H1 (cell line): ENCODE measurements at regions not wholly inside any gene's neighbourhood (a gene's known extent, or its start where the extent isn't known, plus 50 kb on each side); places are given as distances from the start of the nearest gene placed in this dataset.

Experiments
- CTCF ChIA-PET: fragments of 300-600 bp; sonication (Branson Sonifier 250); formaldehyde crosslinking; loops from one replicate; lab custom pipeline; 2021; ENCODE audit not compliant: partially characterized antibody; lab: Charles Lee
- POLR2A ChIA-PET: fragments of 300-600 bp; sonication (Branson Sonifier 250); formaldehyde crosslinking; loops from one replicate; lab custom pipeline; 2021; ENCODE audit warnings: inconsistent platforms; ENCODE audit not compliant: partially characterized antibody; lab: Charles Lee
- DNase-seq, 2 experiments: peaks; one replicate each; pipeline versions ENCODE4 v3.0.0 to v3.0.0-alpha.2; 2010 to 2022; ENCODE audit warnings: low spot score in 2 of 2, low read depth in 1 of 2, mixed read lengths in 1 of 2
- FAIRE-seq: peaks from 2 replicates; lab custom pipeline; 2011; peaks lifted over from hg19 to GRCh38; lab: Jason Lieb, UNC
- H2AFZ ChIP-seq: 2 replicates; pipeline ENCODE4 v1.8.1; 2012; ENCODE audit warnings: low read length, inconsistent platforms
- H2AK5ac ChIP-seq: 2 replicates; pipeline ENCODE4 v1.6.1; 2013; ENCODE audit warnings: low read depth, low read length
- H2BK120ac ChIP-seq: replicated peaks from 2 replicates; pipeline ENCODE3; 2013; ENCODE audit warnings: low read depth, low read length, inconsistent platforms
- H2BK12ac ChIP-seq: 2 replicates; pipeline ENCODE4 v1.6.1; 2013; ENCODE audit warnings: low read depth, low read length
- H2BK15ac ChIP-seq: 2 replicates; pipeline ENCODE4 v1.6.1; 2013; ENCODE audit warnings: low read length
- H2BK20ac ChIP-seq: 2 replicates; pipeline ENCODE4 v1.6.1; 2013; ENCODE audit warnings: low read length
- H2BK5ac ChIP-seq: 2 replicates; pipeline ENCODE4 v1.6.1; 2013; ENCODE audit warnings: low read depth, low read length
- H3K14ac ChIP-seq: 2 replicates; pipeline ENCODE4 v1.6.1; 2013; ENCODE audit warnings: inconsistent platforms; ENCODE audit not compliant: insufficient read length
- H3K18ac ChIP-seq: 2 replicates; pipeline ENCODE4 v1.6.1; 2013; ENCODE audit warnings: low read length; ENCODE audit errors: extremely low read depth
- H3K23ac ChIP-seq: 2 replicates; pipeline ENCODE4 v1.6.1; 2013; ENCODE audit warnings: inconsistent platforms; ENCODE audit not compliant: insufficient read length
- H3K23me2 ChIP-seq: 2 replicates; pipeline ENCODE4 v1.6.1; 2013; ENCODE audit warnings: low read depth, low read length
- H3K27ac ChIP-seq: 2 replicates; pipeline ENCODE4 v1.6.1; 2011; ENCODE audit warnings: low read depth, low read length, inconsistent platforms
- H3K27me3 ChIP-seq, 4 experiments: replicated peaks in 1 of 4; 1 replicate in 1 of 4; 2 replicates in 3 of 4; pipeline versions ENCODE4 v1.6.1 to v1.8.1; 2011 to 2013; ENCODE audit warnings: low read length in 3 of 4, mild to moderate bottlenecking in 3 of 4, inconsistent platforms in 2 of 4, mixed read lengths in 2 of 4, moderate library complexity in 1 of 4; ENCODE audit not compliant: control insufficient read depth in 3 of 4, insufficient read depth in 3 of 4; ENCODE audit errors: extremely low read depth in 1 of 4
- H3K36me3 ChIP-seq, 4 experiments: 2 replicates each; pipeline versions ENCODE4 v1.6.1 to v1.8.1; 2011 to 2013; ENCODE audit warnings: mild to moderate bottlenecking in 4 of 4, low read length in 3 of 4, moderate library complexity in 2 of 4, control low read depth in 1 of 4, inconsistent platforms in 1 of 4; ENCODE audit not compliant: insufficient read depth in 4 of 4, control insufficient read depth in 2 of 4
- H3K4ac ChIP-seq: replicated peaks from 2 replicates; pipeline ENCODE3; 2013; ENCODE audit warnings: low read length, low read depth, mixed read lengths, inconsistent platforms; ENCODE audit not compliant: insufficient read length
- H3K4me1 ChIP-seq, 4 experiments: replicated peaks in 1 of 4; 1 replicate in 1 of 4; 2 replicates in 3 of 4; pipeline versions ENCODE4 v1.6.1 to v1.8.1; 2011 to 2013; ENCODE audit warnings: low read length in 3 of 4, inconsistent platforms in 2 of 4, mixed read lengths in 1 of 4; ENCODE audit not compliant: insufficient read depth in 4 of 4, control insufficient read depth in 3 of 4
- H3K4me2 ChIP-seq, 2 experiments: 2 replicates each; pipeline versions ENCODE4 v1.6.1 to v1.8.1; 2011 to 2013; ENCODE audit warnings: low read depth in 2 of 2, low read length in 2 of 2, control low read depth in 1 of 2, inconsistent platforms in 1 of 2, mild to moderate bottlenecking in 1 of 2; ENCODE audit not compliant: insufficient read depth in 1 of 2
- H3K4me3 ChIP-seq, 4 experiments: fragments of 200-600, 300-600 bp in 1 of 4; sonication (generic), shearing (Covaris generic), sonication (Bioruptor Twin) in 1 of 4; 2 replicates each; pipeline versions ENCODE4 v1.5.1 to v1.8.1; 2011 to 2016; ENCODE audit warnings: low read length in 4 of 4, low read depth in 3 of 4, control low read depth in 2 of 4, inconsistent platforms in 2 of 4, mild to moderate bottlenecking in 2 of 4, mixed read lengths in 1 of 4, moderate library complexity in 1 of 4; ENCODE audit not compliant: insufficient read depth in 2 of 4; ENCODE audit errors: extremely low read depth in 1 of 4
- H3K56ac ChIP-seq: replicated peaks from 2 replicates; pipeline ENCODE3; 2013; ENCODE audit warnings: low read depth, mild to moderate bottlenecking, mixed read lengths, low read length, inconsistent platforms; ENCODE audit not compliant: insufficient read length
- H3K79me1 ChIP-seq: 2 replicates; pipeline ENCODE4 v1.6.1; 2013; ENCODE audit warnings: low read depth, low read length, control low read depth
- H3K79me2 ChIP-seq, 2 experiments: 2 replicates each; pipeline versions ENCODE4 v1.6.1 to v1.8.1; 2012 to 2013; ENCODE audit warnings: low read length in 2 of 2, mild to moderate bottlenecking in 2 of 2, inconsistent platforms in 1 of 2; ENCODE audit not compliant: insufficient read depth in 2 of 2, control insufficient read depth in 1 of 2
- H3K9ac ChIP-seq, 4 experiments: replicated peaks in 1 of 4; 1 replicate in 1 of 4; 2 replicates in 3 of 4; pipeline versions ENCODE4 v1.6.1 to v1.8.1; 2011 to 2013; ENCODE audit warnings: low read depth in 3 of 4, low read length in 3 of 4, control low read depth in 2 of 4, mild to moderate bottlenecking in 2 of 4, moderate library complexity in 2 of 4, inconsistent platforms in 1 of 4; ENCODE audit errors: extremely low read depth in 1 of 4
- H3K9me3 ChIP-seq, 2 experiments: 2 replicates each; pipeline versions ENCODE4 v1.6.1 to v1.8.1; 2012 to 2013; ENCODE audit warnings: mild to moderate bottlenecking in 2 of 2, moderate library complexity in 2 of 2, control low read depth in 1 of 2, inconsistent platforms in 1 of 2, low read depth in 1 of 2, low read length in 1 of 2, mixed read lengths in 1 of 2; ENCODE audit not compliant: insufficient read depth in 2 of 2
- H4K20me1 ChIP-seq, 2 experiments: replicated peaks in 1 of 2; 2 replicates each; pipeline versions ENCODE3 to v1.8.1; 2011 to 2013; ENCODE audit warnings: inconsistent platforms in 2 of 2, low read length in 2 of 2, mild to moderate bottlenecking in 1 of 2; ENCODE audit not compliant: insufficient read depth in 2 of 2, control insufficient read depth in 1 of 2
- H4K5ac ChIP-seq: 2 replicates; pipeline ENCODE4 v1.6.1; 2013; ENCODE audit warnings: low read length, low read depth, mixed read lengths, inconsistent platforms; ENCODE audit not compliant: insufficient read length
- H4K8ac ChIP-seq: 2 replicates; pipeline ENCODE4 v1.8.0; 2013; ENCODE audit warnings: mild to moderate bottlenecking, moderate library complexity, low read length, inconsistent platforms; ENCODE audit not compliant: insufficient read depth; ENCODE audit errors: extremely low read depth
- H4K91ac ChIP-seq: replicated peaks from 2 replicates; pipeline ENCODE3; 2013; ENCODE audit warnings: low read length, mixed read lengths, inconsistent platforms; ENCODE audit not compliant: insufficient read length
- RXRA ChIP-seq: IDR thresholded peaks from 2 replicates; pipeline ENCODE4 v1.6.1; 2011; ENCODE audit warnings: low read depth, mild to moderate bottlenecking, low read length, moderate library complexity; ENCODE audit not compliant: insufficient read depth
- WGBS, 2 experiments: shearing (Covaris generic) in 1 of 2; methylation state at CpG; one replicate each; pipeline versions ENCODE4 v1.1.6 to v1.1.7; 2013 to 2015; ENCODE audit warnings: low lambda C conversion rate in 2 of 2, mixed read lengths in 2 of 2, inconsistent platforms in 1 of 2, low coverage in 1 of 2, missing lambda C conversion rate in 1 of 2; ENCODE audit not compliant: insufficient replicate concordance in 2 of 2, insufficient coverage in 1 of 2, insufficient read length in 1 of 2; ENCODE audit errors: extremely low coverage in 1 of 2, missing lambda C conversion rate in 1 of 2; 5-methylcytosine and 5-hydroxymethylcytosine counted together
- TF ChIP-seq, protein P1 (sequence below): IDR thresholded peaks from 2 replicates; pipeline ENCODE4 v1.6.1; 2011; ENCODE audit warnings: low read length, improper control_type of control experiment

DNA sequence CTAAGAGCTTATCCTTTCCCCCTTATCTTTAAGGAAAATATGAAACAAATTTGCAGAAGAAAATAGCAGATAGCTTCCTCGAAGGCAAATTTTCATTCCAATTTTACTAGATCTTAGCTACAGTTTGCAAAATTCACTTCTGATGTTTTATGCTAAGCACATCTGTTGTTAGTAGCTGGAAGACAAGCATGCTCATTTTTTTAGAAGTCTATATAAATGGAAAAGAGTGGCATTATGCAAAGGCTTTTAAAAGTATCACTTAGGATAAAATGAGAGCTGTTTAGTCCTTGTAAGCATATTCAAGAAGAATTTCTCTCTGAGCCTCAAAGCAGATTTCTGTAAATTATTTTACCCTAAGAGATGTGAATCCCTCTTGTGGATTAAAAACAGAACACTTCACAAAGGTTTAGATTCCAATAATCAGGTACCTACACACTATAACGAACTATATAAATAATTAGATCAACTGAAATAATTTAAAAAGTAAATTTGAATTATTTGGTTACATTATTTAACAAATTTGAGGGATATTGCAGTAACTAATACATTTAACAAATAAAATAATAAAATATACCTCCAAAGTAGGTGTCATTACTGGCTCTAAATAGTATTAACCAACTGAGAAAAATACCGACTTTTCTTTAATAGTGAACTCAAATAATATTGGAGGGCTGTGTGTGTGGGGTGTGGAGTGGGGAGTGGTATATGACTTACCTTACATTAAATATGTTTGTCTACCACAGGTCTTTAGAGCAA, 307.1 kb downstream of the SEMA3D start:
- Histone ChIP-seq H3K4ac (no peak overlapping the region), H3K18ac (no peak overlapping the region), H4K5ac (no peak overlapping the region), H3K4me1 (no peaks in the 10 kb centered on the region), H2BK15ac (no peak overlapping the region), H4K91ac (no peak overlapping the region), H3K79me1 (no peaks in the 10 kb centered on the region), H2BK120ac (no peak overlapping the region), H2BK5ac (no peak overlapping the region), H2AFZ (no peak overlapping the region), H3K4me2 (no peak overlapping the region), H3K36me3 (peaks cover 0 to 4% (median 0%) of the 10 kb centered on the region in 4 experiments; a peak in 1 of 8 replicates), H3K23me2 (no peaks in the 10 kb centered on the region), H4K8ac (no peak overlapping the region), H3K79me2 (no peaks in the 10 kb centered on the region), H3K56ac (no peak overlapping the region), H2AK5ac (no peak overlapping the region), H4K20me1 (no peaks in the 10 kb centered on the region), H3K27ac (no peak overlapping the region), H2BK12ac (no peak overlapping the region), H3K9ac (no peak overlapping the region), H3K4me3 (no peak overlapping the region), H3K14ac (no peak overlapping the region), H3K23ac (no peak overlapping the region), H3K9me3 (peaks cover 0 to 8% of the 10 kb centered on the region in 2 experiments; a peak in 1 of 4 replicates), H2BK20ac (no peak overlapping the region), H3K27me3 (no peaks in the 10 kb centered on the region)
- 89% methylated on average over 3 of the region's 3 CpGs; no CpG with 5 or more reads in 1 of the 2 experiments for WGBS, 2 experiments
- no peak for DNase-seq
- POLR2A ChIA-PET: no interaction called here
- CTCF ChIA-PET: interaction anchor here (0.6 kb wide), 1 partner anchor 415 kb away, joined by 4 read pairs; no protein-coding TSS in a partner anchor
- TF ChIP-seq RXRA: no peak
- TF ChIP-seq, protein P1, sequence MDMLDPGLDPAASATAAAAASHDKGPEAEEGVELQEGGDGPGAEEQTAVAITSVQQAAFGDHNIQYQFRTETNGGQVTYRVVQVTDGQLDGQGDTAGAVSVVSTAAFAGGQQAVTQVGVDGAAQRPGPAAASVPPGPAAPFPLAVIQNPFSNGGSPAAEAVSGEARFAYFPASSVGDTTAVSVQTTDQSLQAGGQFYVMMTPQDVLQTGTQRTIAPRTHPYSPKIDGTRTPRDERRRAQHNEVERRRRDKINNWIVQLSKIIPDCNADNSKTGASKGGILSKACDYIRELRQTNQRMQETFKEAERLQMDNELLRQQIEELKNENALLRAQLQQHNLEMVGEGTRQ: no peak
- FAIRE-seq: no peak
